HG03064 (cell line): ENCODE measurements at regions not wholly inside any gene's neighbourhood (a gene's known extent, or its start where the extent isn't known, plus 50 kb on each side); places are given as distances from the start of the nearest gene placed in this dataset.

Experiments
- ATAC-seq: cut with Tn5 transposase; IDR thresholded peaks from one replicate; pipeline ENCODE4 v1.9.1; 2021; ENCODE audit warnings: low read depth; ENCODE audit not compliant: unreplicated experiment

DNA sequence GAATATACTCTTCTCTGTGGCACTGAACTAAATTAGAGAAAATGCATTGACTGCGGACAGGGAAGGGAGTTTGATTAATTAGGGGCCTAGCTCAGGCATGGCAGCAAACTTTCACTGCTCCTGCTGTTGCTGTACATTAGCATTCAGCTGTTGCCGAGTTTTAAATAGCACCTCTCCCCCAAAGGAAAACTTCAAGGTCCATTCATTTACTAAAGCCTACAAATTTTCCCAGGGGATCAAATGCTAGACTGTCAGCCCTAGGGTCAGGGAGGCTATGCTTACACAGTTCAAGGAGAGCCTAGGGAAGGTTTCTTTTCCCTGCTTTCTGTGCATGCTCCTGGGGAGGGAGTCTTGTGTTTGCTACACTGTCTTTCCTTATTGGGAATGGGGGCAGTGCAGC is 60.0 kb upstream of the GZMB start:
- no peak for ATAC-seq

DNA sequence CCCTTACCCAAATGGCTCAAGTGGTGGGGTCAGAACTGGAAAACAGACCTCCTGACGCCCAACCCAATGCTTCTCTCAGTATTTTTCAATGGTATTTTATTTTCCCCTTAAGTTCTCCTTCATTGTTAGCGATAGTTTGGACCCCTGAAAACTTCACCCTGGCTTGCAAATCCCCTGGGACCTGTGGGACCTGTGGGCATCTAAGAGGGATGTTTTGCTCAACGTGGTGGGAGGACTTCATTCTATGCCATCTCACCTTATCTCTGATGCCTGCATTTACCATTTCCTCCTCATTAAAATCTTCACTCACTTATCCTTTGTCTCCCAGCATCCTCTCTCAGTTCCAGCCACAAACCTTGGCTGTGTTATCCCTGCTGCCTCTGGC is 59.4 kb upstream of the GZMB start:
- no peak for ATAC-seq

DNA sequence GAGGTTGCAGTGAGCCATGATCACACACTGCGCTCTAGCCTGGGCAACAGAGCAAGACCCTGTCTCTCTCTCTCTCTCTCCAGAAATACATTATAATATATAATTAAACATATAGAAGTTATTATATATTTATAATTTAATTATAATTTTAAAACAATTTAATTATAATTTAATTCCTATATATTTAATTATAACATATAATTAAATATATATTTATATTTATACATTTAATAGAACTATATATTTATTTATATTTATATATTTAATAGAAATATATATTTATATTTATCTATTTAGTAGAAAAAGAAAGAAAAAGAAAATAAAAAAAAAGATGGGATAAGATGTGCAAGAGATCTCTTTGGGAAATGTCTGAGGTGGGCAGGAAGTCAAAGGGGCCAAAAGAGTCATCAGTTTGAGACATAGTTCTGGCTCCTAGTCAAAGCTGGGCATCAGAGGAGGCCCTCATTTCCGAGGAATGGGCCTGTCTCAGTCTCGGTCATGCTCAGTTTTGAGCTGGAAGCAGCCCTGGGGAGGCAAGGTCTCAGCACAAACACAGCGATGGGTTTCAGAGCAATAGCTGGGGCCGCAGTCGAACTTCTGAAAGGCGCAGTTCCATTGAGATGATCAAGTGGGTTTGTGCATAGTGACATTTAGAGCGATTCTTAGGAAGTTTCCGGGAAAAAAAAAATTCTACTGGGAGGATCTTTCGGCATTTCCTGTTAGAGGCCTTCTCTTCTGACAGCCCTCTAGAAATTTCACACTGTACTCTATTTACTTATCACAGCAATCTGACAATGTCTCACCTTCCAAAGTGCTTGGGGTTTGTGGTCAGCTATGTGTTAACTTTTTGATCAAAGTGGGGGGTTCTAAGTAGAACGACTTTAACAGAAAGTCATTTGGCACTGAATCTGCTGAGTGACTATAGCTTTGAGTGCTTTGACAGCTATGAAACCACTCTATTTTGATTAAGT is 58.7 kb upstream of the GZMB start:
- no peak for ATAC-seq

DNA sequence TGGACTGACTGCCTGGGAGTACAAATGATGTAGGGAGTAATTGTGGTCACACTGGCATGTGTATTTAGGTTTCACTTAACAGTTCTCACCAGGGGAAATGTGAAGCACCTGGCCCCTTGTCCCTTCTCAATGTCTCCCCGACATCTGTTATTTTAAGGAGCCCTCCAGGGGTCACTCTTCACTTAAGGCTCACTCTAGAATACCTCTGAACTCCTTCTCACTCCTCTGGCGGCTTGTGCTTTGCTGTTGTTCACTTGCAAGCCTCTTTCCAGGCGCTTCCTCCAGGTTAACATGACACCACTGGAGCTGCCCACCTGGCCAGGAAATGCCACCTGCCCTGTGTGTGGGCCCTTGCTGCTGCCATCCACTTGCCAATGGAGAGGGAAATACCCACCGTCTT is 56.5 kb upstream of the GZMB start:
- no peak for ATAC-seq

DNA sequence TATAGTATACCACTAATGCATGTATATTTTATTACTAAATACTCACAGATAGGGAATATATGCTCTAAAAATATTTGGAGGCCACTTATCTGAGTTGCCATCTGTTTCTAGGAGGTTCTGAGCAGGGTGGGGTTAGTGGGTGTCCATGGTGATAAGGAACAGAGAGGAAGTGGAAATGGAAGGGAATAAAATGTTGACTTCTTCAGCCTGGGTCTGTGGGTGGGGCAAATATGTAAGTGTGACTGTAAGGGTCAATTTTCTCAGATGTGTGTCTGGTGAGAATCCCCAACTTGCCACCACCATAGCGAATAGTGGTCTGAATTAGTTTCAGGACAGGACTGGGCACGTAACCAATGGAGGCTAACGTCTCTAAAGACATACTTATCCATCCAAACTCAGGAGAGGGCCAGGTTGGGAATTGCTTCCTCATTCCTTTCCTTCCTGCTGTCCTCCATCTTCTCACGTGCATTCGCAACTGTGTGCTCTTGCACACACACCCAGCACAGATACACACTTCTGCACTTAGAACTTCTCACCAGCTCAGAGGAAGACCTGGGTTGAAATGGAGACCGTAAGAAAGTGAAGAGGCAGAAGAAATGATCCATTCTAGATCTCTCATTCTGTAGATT is 54.2 kb upstream of the GZMB start:
- no peak for ATAC-seq
